HepG2 (cell line): ENCODE measurements at regions not wholly inside any gene's neighbourhood (a gene's known extent, or its start where the extent isn't known, plus 50 kb on each side); places are given as distances from the start of the nearest gene placed in this dataset.

ENCODE experiments used
- ATAC-seq: fragments of 200-7000 bp; cut with Tn5 transposase; 3 replicates; pipeline ENCODE4 v1.9.1; 2020; ENCODE audit warnings: mild to moderate bottlenecking, moderate library complexity
- BruUV-seq: library from RNA; stranded (reverse); fragments of 400-500 nt; replicated peaks from 2 replicates; lab custom pipeline; 2021; lab: Mats Ljungman, UMichigan
- CTCF ChIA-PET: fragments of 300-600 bp; formaldehyde crosslinking; extraction: SDS; loops from one replicate; lab custom pipeline; 2021; ENCODE audit warnings: low total read pairs, inconsistent platforms, low intra/inter-chr PET ratio; lab: Yijun Ruan, JAX
- POLR2A ChIA-PET: fragments of 350-600 bp; sonication (Branson Sonifier 250); formaldehyde crosslinking; loops from one replicate; lab custom pipeline; 2020; ENCODE audit warnings: antibody characterized with exemption, inconsistent platforms; lab: Yijun Ruan, JAX
- DNase-seq: peaks from one replicate; pipeline ENCODE4 v3.0.0-alpha.2; 2015; ENCODE audit warnings: low spot score
- FAIRE-seq: peaks from 3 replicates; lab custom pipeline; 2011; peaks lifted over from hg19 to GRCh38; lab: Jason Lieb, UNC
- H2AFZ ChIP-seq: one replicate; pipeline ENCODE4 v1.6.1; 2011; ENCODE audit warnings: low read length, inconsistent platforms
- H3K27ac ChIP-seq: fragments of 300-600 bp; 3 replicates; pipeline ENCODE4 v1.8.0; 2011; ENCODE audit warnings: mixed run types, mild to moderate bottlenecking, mixed read lengths, low read length, inconsistent platforms; ENCODE audit not compliant: insufficient read depth; ENCODE audit errors: extremely low read length
- H3K27me3 ChIP-seq, 2 experiments: fragments of 200-600 bp in 1 of 2; 2 replicates in 1 of 2; 3 replicates in 1 of 2; pipeline versions ENCODE4 v1.6.0 to v1.8.0; 2011; ENCODE audit warnings: low read length in 2 of 2, mild to moderate bottlenecking in 2 of 2, moderate library complexity in 2 of 2, inconsistent platforms in 1 of 2; ENCODE audit not compliant: insufficient read depth in 2 of 2, control insufficient read depth in 1 of 2
- H3K36me3 ChIP-seq, 2 experiments: fragments of 200-600 bp in 1 of 2; replicated peaks in 1 of 2; 2 replicates in 1 of 2; 3 replicates in 1 of 2; pipeline versions ENCODE4 v1.5.1 to v1.8.0; 2011; ENCODE audit warnings: low read length in 2 of 2, inconsistent platforms in 1 of 2; ENCODE audit not compliant: insufficient read depth in 2 of 2, control insufficient read depth in 1 of 2
- H3K4me1 ChIP-seq: 2 replicates; pipeline ENCODE4 v1.5.1; 2012; ENCODE audit warnings: low read length, inconsistent platforms; ENCODE audit not compliant: insufficient read depth
- H3K4me2 ChIP-seq: 2 replicates; pipeline ENCODE4 v1.6.0; 2011; ENCODE audit warnings: low read depth, low read length, inconsistent platforms
- H3K4me3 ChIP-seq, 3 experiments: fragments of 200-600 bp in 1 of 3; sonication (generic), shearing (Covaris generic) in 1 of 3; replicated peaks in 1 of 3; 2 replicates each; pipeline ENCODE4 v1.5.1; 2011 to 2016; ENCODE audit warnings: low read length in 3 of 3, inconsistent platforms in 2 of 3, low read depth in 2 of 3, mild to moderate bottlenecking in 2 of 3, control low read depth in 1 of 3, mixed read lengths in 1 of 3; ENCODE audit not compliant: insufficient read depth in 1 of 3
- H3K79me2 ChIP-seq: one replicate; pipeline ENCODE4 v1.6.1; 2011; ENCODE audit warnings: low read length, inconsistent platforms; ENCODE audit not compliant: insufficient read depth
- H3K9ac ChIP-seq: 2 replicates; pipeline ENCODE4 v1.6.0; 2011; ENCODE audit warnings: mild to moderate bottlenecking, low read depth, low read length, inconsistent platforms; ENCODE audit not compliant: insufficient read depth
- H3K9me3 ChIP-seq: 2 replicates; pipeline ENCODE4 v1.5.1; 2012; ENCODE audit warnings: mild to moderate bottlenecking, low read length
- H4K20me1 ChIP-seq: 2 replicates; pipeline ENCODE4 v1.6.0; 2011; ENCODE audit warnings: inconsistent platforms, mild to moderate bottlenecking, low read length, moderate library complexity; ENCODE audit not compliant: insufficient read depth
- CBFB ChIP-seq: sonication (generic); formaldehyde crosslinking; IDR thresholded peaks from 2 replicates; pipeline ENCODE4 v1.4.0; 2020; ENCODE audit warnings: missing genetic modification reagents
- U2AF2 ChIP-seq: fragments of 200-400 bp; formaldehyde crosslinking; IDR thresholded peaks from 2 replicates; pipeline ENCODE4 v1.6.1; 2017; ENCODE audit warnings: low read depth, mild to moderate bottlenecking, low read length
- ZNF451 ChIP-seq: sonication (generic); formaldehyde crosslinking; IDR thresholded peaks from 2 replicates; pipeline ENCODE4 v1.5.0; 2020; ENCODE audit warnings: mild to moderate bottlenecking, missing genetic modification reagents
- WGBS: methylation state at CpG from one replicate; pipeline ENCODE4 v1.1.6; 2017; ENCODE audit warnings: low lambda C conversion rate; 5-methylcytosine and 5-hydroxymethylcytosine counted together
- in situ Hi-C: cut with HindIII; loops from 2 replicates; pipeline ENCODE4 v1.10.0; 2017; ENCODE audit warnings: low pct_unique_long_range_greater_than_20kb; ENCODE audit not compliant: extremely low pct_ligation_motif_present
- intact Hi-C: fragments of 100-400 bp; cut with micrococcal nuclease; formaldehyde crosslinking; loops from one replicate; pipeline ENCODE4 v1.10.0; 2022; ENCODE audit not compliant: unreplicated experiment
- TF ChIP-seq, protein P1 (sequence below): sonication (generic); formaldehyde crosslinking; IDR thresholded peaks from 2 replicates; pipeline ENCODE4 v1.5.1; 2020; ENCODE audit warnings: missing genetic modification reagents, mild to moderate bottlenecking, borderline replicate concordance
- TF ChIP-seq, protein P2 (sequence below): sonication (generic); formaldehyde crosslinking; IDR thresholded peaks from 2 replicates; pipeline ENCODE4 v1.4.0; 2020; ENCODE audit warnings: mild to moderate bottlenecking, missing genetic modification reagents

GRCh38 chr3:74287557-74287956 is 326.9 kb downstream of the CNTN3 start:
- TF ChIP-seq, protein P1, sequence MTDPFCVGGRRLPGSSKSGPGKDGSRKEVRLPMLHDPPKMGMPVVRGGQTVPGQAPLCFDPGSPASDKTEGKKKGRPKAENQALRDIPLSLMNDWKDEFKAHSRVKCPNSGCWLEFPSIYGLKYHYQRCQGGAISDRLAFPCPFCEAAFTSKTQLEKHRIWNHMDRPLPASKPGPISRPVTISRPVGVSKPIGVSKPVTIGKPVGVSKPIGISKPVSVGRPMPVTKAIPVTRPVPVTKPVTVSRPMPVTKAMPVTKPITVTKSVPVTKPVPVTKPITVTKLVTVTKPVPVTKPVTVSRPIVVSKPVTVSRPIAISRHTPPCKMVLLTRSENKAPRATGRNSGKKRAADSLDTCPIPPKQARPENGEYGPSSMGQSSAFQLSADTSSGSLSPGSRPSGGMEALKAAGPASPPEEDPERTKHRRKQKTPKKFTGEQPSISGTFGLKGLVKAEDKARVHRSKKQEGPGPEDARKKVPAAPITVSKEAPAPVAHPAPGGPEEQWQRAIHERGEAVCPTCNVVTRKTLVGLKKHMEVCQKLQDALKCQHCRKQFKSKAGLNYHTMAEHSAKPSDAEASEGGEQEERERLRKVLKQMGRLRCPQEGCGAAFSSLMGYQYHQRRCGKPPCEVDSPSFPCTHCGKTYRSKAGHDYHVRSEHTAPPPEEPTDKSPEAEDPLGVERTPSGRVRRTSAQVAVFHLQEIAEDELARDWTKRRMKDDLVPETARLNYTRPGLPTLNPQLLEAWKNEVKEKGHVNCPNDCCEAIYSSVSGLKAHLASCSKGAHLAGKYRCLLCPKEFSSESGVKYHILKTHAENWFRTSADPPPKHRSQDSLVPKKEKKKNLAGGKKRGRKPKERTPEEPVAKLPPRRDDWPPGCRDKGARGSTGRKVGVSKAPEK (CRISPR knock-in tag): no peak
- TF ChIP-seq CBFB (CRISPR knock-in tag): no peak
- TF ChIP-seq U2AF2: no peak
- no peak for TF ChIP-seq ZNF451 (CRISPR knock-in tag)
- no peaks in the 10 kb centered on the region for H3K79me2 ChIP-seq
- no peak for ATAC-seq
- no peaks in the 10 kb centered on the region for H3K4me1 ChIP-seq
- no TSS peak for BruUV-seq
- intact Hi-C loops: no loop called here
- no peaks in the 10 kb centered on the region for H3K36me3 ChIP-seq
- CTCF ChIA-PET: no interaction called here
- no peak overlapping the region for H3K4me3 ChIP-seq
- H3K9ac ChIP-seq: no peak overlapping the region
- POLR2A ChIA-PET: no interaction called here
- no peak overlapping the region for H3K27ac ChIP-seq
- in situ Hi-C loops: no loop called here
- H2AFZ ChIP-seq: no peak overlapping the region
- H3K27me3 ChIP-seq: no peaks in the 10 kb centered on the region
- H4K20me1 ChIP-seq: no peaks in the 10 kb centered on the region
- no peak for FAIRE-seq
- no peak overlapping the region for H3K4me2 ChIP-seq
- no peaks in the 10 kb centered on the region for H3K9me3 ChIP-seq
- DNase-seq: no peak
- WGBS: 0% methylated on average over 1 of the region's 1 CpG

DNA sequence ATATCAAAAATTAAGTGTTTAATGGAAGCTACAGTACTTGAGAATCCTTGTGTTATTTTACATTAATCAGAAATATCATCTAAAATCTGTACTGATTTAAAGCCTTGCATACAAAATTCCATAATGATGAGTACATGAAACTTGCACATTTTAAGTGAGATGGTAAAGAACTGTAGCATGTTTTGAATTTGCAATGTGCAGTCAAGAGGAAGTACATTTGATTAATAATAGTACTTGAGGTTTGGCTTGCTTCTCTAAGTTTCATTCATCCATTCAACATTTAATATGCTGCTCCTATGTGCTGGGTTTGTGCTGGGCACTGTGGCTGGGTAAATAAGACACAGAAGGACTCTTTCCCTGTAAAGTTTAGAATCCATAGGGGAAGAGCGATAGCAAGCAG is 332.3 kb downstream of the CNTN3 start:
- CTCF ChIA-PET: no interaction called here
- no peaks in the 10 kb centered on the region for H3K27me3 ChIP-seq
- H3K9ac ChIP-seq: no peak overlapping the region
- no peak for FAIRE-seq
- intact Hi-C loops: no loop called here
- H3K36me3 ChIP-seq: no peaks in the 10 kb centered on the region
- no peak for DNase-seq
- no peaks in the 10 kb centered on the region for H3K79me2 ChIP-seq
- no peak overlapping the region for H3K4me3 ChIP-seq
- POLR2A ChIA-PET: no interaction called here
- no peaks in the 10 kb centered on the region for H3K4me1 ChIP-seq
- H2AFZ ChIP-seq: no peak overlapping the region
- WGBS: 8% methylated on average over 1 of the region's 1 CpG
- H3K9me3 ChIP-seq: peaks cover 5% of the 10 kb centered on the region; the same call in 1 of the 2 replicates
- no peak for ATAC-seq
- no peak overlapping the region for H3K4me2 ChIP-seq
- BruUV-seq: no TSS peak
- H3K27ac ChIP-seq: no peak overlapping the region
- in situ Hi-C loops: no loop called here
- TF ChIP-seq, protein P2, sequence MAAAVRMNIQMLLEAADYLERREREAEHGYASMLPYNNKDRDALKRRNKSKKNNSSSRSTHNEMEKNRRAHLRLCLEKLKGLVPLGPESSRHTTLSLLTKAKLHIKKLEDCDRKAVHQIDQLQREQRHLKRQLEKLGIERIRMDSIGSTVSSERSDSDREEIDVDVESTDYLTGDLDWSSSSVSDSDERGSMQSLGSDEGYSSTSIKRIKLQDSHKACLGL (CRISPR knock-in tag): no peak
- TF ChIP-seq, all 625 proteins: peak for 0
- H4K20me1 ChIP-seq: no peaks in the 10 kb centered on the region
